Activated naive CD4-positive, alpha-beta T cell treated with anti-CD3 and anti-CD28 coated beads, Interleukin-2, amount 50 U/mL, for 24 hours (primary cell): ENCODE measurements at regions not wholly inside any gene's neighbourhood (a gene's known extent, or its start where the extent isn't known, plus 50 kb on each side); places are given as distances from the start of the nearest gene placed in this dataset.
"Not testable (repeated sequence)": the region's sequence is repeated elsewhere in the genome, so short reads cannot be mapped to it uniquely, and the experiment has no call there.

Experiments used
- H3K27ac Mint-ChIP-seq: one replicate; pipeline ENCODE4 v1.8.0; 2021; ENCODE audit warnings: mild to moderate bottlenecking, mixed read lengths
- H3K27me3 Mint-ChIP-seq: one replicate; pipeline ENCODE4 v1.8.0; 2021; ENCODE audit warnings: mixed read lengths
- H3K36me3 Mint-ChIP-seq: one replicate; pipeline ENCODE4 v1.8.0; 2021; ENCODE audit warnings: mixed read lengths
- H3K4me1 Mint-ChIP-seq: one replicate; pipeline ENCODE4 v1.8.0; 2021; ENCODE audit warnings: mixed read lengths
- H3K4me3 Mint-ChIP-seq: one replicate; pipeline ENCODE4 v1.8.0; 2021; ENCODE audit warnings: mild to moderate bottlenecking, mixed read lengths
- H3K9me3 Mint-ChIP-seq: one replicate; pipeline ENCODE4 v1.8.0; 2021; ENCODE audit warnings: mixed read lengths

GRCh38 chr3:30475038-30475808 is 131.2 kb upstream of the TGFBR2 start:
- no peaks in the 10 kb centered on the region for H3K27me3 Mint-ChIP-seq
- peaks cover 5% of the 10 kb centered on the region for H3K9me3 Mint-ChIP-seq
- peak overlapping the region; percentile 63 for H3K27ac Mint-ChIP-seq
- H3K36me3 Mint-ChIP-seq = no peaks in the 10 kb centered on the region
- H3K4me3 Mint-ChIP-seq = peak overlapping the region; percentile 64
- peaks cover 67% of the 10 kb centered on the region for H3K4me1 Mint-ChIP-seq

- Mint-ChIP-seq H3K4me3 (no peak overlapping the region), H3K4me1 (peaks cover 63% of the 10 kb centered on the region), H3K27ac (no peak overlapping the region), H3K27me3 (no peaks in the 10 kb centered on the region), H3K9me3 (peaks cover 5% of the 10 kb centered on the region), H3K36me3 (no peaks in the 10 kb centered on the region)
Observed at GRCh38 chr3:30475809-30476178, 130.6 kb upstream of the TGFBR2 start.

GRCh38 chr3:30476368-30477084 is 129.9 kb upstream of the TGFBR2 start:
- peak overlapping the region; percentile 25 for H3K27ac Mint-ChIP-seq

GRCh38 chr3:30477149-30477921 is 129.1 kb upstream of the TGFBR2 start:
- Mint-ChIP-seq H3K9me3 (peaks cover 5% of the 10 kb centered on the region), H3K27me3 (no peaks in the 10 kb centered on the region), H3K36me3 (no peaks in the 10 kb centered on the region), H3K27ac (no peak overlapping the region), H3K4me1 (peaks cover 62% of the 10 kb centered on the region), H3K4me3 (no peak overlapping the region)

More at GRCh38 chr3:30476368-30477084, 129.9 kb upstream of the TGFBR2 start:
- H3K9me3 Mint-ChIP-seq = peaks cover 5% of the 10 kb centered on the region
- no peaks in the 10 kb centered on the region for H3K27me3 Mint-ChIP-seq
- H3K36me3 Mint-ChIP-seq = no peaks in the 10 kb centered on the region
- peaks cover 62% of the 10 kb centered on the region for H3K4me1 Mint-ChIP-seq
- no peak overlapping the region for H3K4me3 Mint-ChIP-seq

GRCh38 chr3:30479737-30480136 is 126.7 kb upstream of the TGFBR2 start:
- not testable (repeated sequence) for H3K36me3 Mint-ChIP-seq, H3K4me3 Mint-ChIP-seq, H3K27me3 Mint-ChIP-seq, H3K27ac Mint-ChIP-seq, H3K9me3 Mint-ChIP-seq
- H3K4me1 Mint-ChIP-seq = peaks cover 50% of the 10 kb centered on the region

- H3K27ac Mint-ChIP-seq, H3K36me3 Mint-ChIP-seq, H3K27me3 Mint-ChIP-seq, H3K9me3 Mint-ChIP-seq, H3K4me3 Mint-ChIP-seq: not testable (repeated sequence)
- peaks cover 46% of the 10 kb centered on the region for H3K4me1 Mint-ChIP-seq
Observed at GRCh38 chr3:30480156-30480555, 126.2 kb upstream of the TGFBR2 start.

GRCh38 chr3:30480587-30480986 is 125.8 kb upstream of the TGFBR2 start:
- H3K4me3 Mint-ChIP-seq = no peak overlapping the region
- H3K27me3 Mint-ChIP-seq = no peaks in the 10 kb centered on the region
- peaks cover 5% of the 10 kb centered on the region for H3K9me3 Mint-ChIP-seq
- peaks cover 42% of the 10 kb centered on the region for H3K4me1 Mint-ChIP-seq
- H3K36me3 Mint-ChIP-seq = no peaks in the 10 kb centered on the region
- H3K27ac Mint-ChIP-seq = no peak overlapping the region

- Mint-ChIP-seq H3K27ac (no peak overlapping the region), H3K4me1 (peaks cover 35% of the 10 kb centered on the region), H3K27me3 (no peaks in the 10 kb centered on the region), H3K36me3 (no peaks in the 10 kb centered on the region), H3K4me3 (no peak overlapping the region), H3K9me3 (peaks cover 6% of the 10 kb centered on the region)
Observed at GRCh38 chr3:30481241-30481640, 125.2 kb upstream of the TGFBR2 start.

GRCh38 chr3:30484229-30484628 is 122.2 kb upstream of the TGFBR2 start:
- not testable (repeated sequence) for H3K27ac Mint-ChIP-seq, H3K4me3 Mint-ChIP-seq, H3K27me3 Mint-ChIP-seq
- H3K9me3 Mint-ChIP-seq = peaks cover 23% of the 10 kb centered on the region
- peaks cover 10% of the 10 kb centered on the region for H3K36me3 Mint-ChIP-seq
- peaks cover 11% of the 10 kb centered on the region for H3K4me1 Mint-ChIP-seq

GRCh38 chr3:30486368-30486767 is 120.0 kb upstream of the TGFBR2 start:
- Mint-ChIP-seq H3K4me3 (no peak overlapping the region), H3K9me3 (peaks cover 31% of the 10 kb centered on the region), H3K27me3 (no peaks in the 10 kb centered on the region), H3K27ac (no peak overlapping the region), H3K4me1 (no peaks in the 10 kb centered on the region), H3K36me3 (peaks cover 15% of the 10 kb centered on the region)

GRCh38 chr3:30488070-30488756 is 118.2 kb upstream of the TGFBR2 start:
- H3K27me3 Mint-ChIP-seq = no peaks in the 10 kb centered on the region
- H3K27ac Mint-ChIP-seq = no peak overlapping the region
- H3K4me3 Mint-ChIP-seq = no peak overlapping the region
- peaks cover 31% of the 10 kb centered on the region for H3K9me3 Mint-ChIP-seq
- H3K4me1 Mint-ChIP-seq = no peaks in the 10 kb centered on the region
- peaks cover 15% of the 10 kb centered on the region for H3K36me3 Mint-ChIP-seq

GRCh38 chr3:30492322-30493192 is 113.8 kb upstream of the TGFBR2 start:
- Mint-ChIP-seq H3K27ac (no peak overlapping the region), H3K4me3 (no peak overlapping the region), H3K9me3 (peaks cover 22% of the 10 kb centered on the region), H3K4me1 (peaks cover 22% of the 10 kb centered on the region), H3K36me3 (peaks cover 13% of the 10 kb centered on the region), H3K27me3 (no peaks in the 10 kb centered on the region)

- H3K27me3 Mint-ChIP-seq = no peaks in the 10 kb centered on the region
Observed at GRCh38 chr3:30493911-30494311, 112.5 kb upstream of the TGFBR2 start.

GRCh38 chr3:30495172-30496065 is 111.0 kb upstream of the TGFBR2 start:
- peaks cover 22% of the 10 kb centered on the region for H3K4me1 Mint-ChIP-seq

More at GRCh38 chr3:30493911-30494311, 112.5 kb upstream of the TGFBR2 start:
- Mint-ChIP-seq H3K27ac (no peak overlapping the region), H3K4me3 (no peak overlapping the region), H3K36me3 (peaks cover 8% of the 10 kb centered on the region), H3K9me3 (peaks cover 17% of the 10 kb centered on the region), H3K4me1 (peaks cover 22% of the 10 kb centered on the region)

More at GRCh38 chr3:30495172-30496065, 111.0 kb upstream of the TGFBR2 start:
- H3K9me3 Mint-ChIP-seq = peaks cover 4% of the 10 kb centered on the region
- no peak overlapping the region for H3K27ac Mint-ChIP-seq
- no peaks in the 10 kb centered on the region for H3K36me3 Mint-ChIP-seq
- H3K27me3 Mint-ChIP-seq = no peaks in the 10 kb centered on the region
- H3K4me3 Mint-ChIP-seq = no peak overlapping the region
